HepG2 (cell line): ENCODE measurements at regions not wholly inside any gene's neighbourhood (a gene's known extent, or its start where the extent isn't known, plus 50 kb on each side); places are given as distances from the start of the nearest gene placed in this dataset.
A peak's percentile ranks its signal among the peaks of the same experiment; 100 is the strongest.

ENCODE experiments used
- ATF1 ChIP-seq: IDR thresholded peaks from 2 replicates; pipeline ENCODE4 v1.6.1; 2016; ENCODE audit warnings: mild to moderate bottlenecking, control low read depth
- FOXA3 ChIP-seq: IDR thresholded peaks from 2 replicates; pipeline ENCODE4 v1.6.1; 2016; ENCODE audit warnings: missing genetic modification reagents, missing compliant biosample characterization
- FOXO1 ChIP-seq: sonication (generic); formaldehyde crosslinking; IDR thresholded peaks from 2 replicates; pipeline ENCODE4 v1.4.0; 2020; ENCODE audit warnings: missing genetic modification reagents
- FOXP1 ChIP-seq, 2 experiments: fragments of 450-650 bp in 1 of 2; IDR thresholded peaks; 2 replicates each; pipeline ENCODE4 v1.6.1; 2017 to 2018; ENCODE audit warnings: antibody characterized with exemption in 1 of 2
- HNF4A ChIP-seq: sonication (generic); formaldehyde crosslinking; IDR thresholded peaks from 2 replicates; pipeline ENCODE4 v1.4.0; 2020; ENCODE audit warnings: missing genetic modification reagents
- KDM6A ChIP-seq: IDR thresholded peaks from 2 replicates; pipeline ENCODE4 v1.6.1; 2016; ENCODE audit warnings: low read depth
- RARA ChIP-seq: IDR thresholded peaks from 2 replicates; pipeline ENCODE4 v1.6.1; 2016; ENCODE audit warnings: missing genetic modification reagents, missing compliant biosample characterization
- SP140L ChIP-seq: sonication (generic); formaldehyde crosslinking; IDR thresholded peaks from 2 replicates; pipeline ENCODE4 v1.4.0; 2020; ENCODE audit warnings: missing genetic modification reagents, borderline replicate concordance
- SRSF9 ChIP-seq: fragments of 200-400 bp; formaldehyde crosslinking; IDR thresholded peaks from 2 replicates; pipeline ENCODE4 v1.6.1; 2018; ENCODE audit warnings: borderline replicate concordance, mild to moderate bottlenecking, low read depth, low read length; ENCODE audit not compliant: insufficient read depth, poor library complexity, severe bottlenecking
- TEAD3 ChIP-seq: optimal IDR thresholded peaks from 2 replicates; pipeline ENCODE3; 2016; ENCODE audit warnings: borderline replicate concordance
- ZFP82 ChIP-seq: sonication (generic); formaldehyde crosslinking; IDR thresholded peaks from 2 replicates; pipeline ENCODE4 v1.5.1; 2020; ENCODE audit warnings: mild to moderate bottlenecking, missing genetic modification reagents, borderline replicate concordance
- ZNF644 ChIP-seq: IDR thresholded peaks from 2 replicates; pipeline ENCODE4 v1.6.1; 2016; ENCODE audit warnings: low read depth
- TF ChIP-seq, protein P1 (sequence below): IDR thresholded peaks from 2 replicates; pipeline ENCODE4 v1.4.0; 2020; ENCODE audit warnings: mild to moderate bottlenecking, missing genetic modification reagents
- TF ChIP-seq, protein P2 (sequence below): sonication (generic); formaldehyde crosslinking; conservative IDR thresholded peaks from 2 replicates; pipeline ENCODE4 v1.4.0; 2020; ENCODE audit warnings: mild to moderate bottlenecking, missing genetic modification reagents, moderate library complexity

DNA sequence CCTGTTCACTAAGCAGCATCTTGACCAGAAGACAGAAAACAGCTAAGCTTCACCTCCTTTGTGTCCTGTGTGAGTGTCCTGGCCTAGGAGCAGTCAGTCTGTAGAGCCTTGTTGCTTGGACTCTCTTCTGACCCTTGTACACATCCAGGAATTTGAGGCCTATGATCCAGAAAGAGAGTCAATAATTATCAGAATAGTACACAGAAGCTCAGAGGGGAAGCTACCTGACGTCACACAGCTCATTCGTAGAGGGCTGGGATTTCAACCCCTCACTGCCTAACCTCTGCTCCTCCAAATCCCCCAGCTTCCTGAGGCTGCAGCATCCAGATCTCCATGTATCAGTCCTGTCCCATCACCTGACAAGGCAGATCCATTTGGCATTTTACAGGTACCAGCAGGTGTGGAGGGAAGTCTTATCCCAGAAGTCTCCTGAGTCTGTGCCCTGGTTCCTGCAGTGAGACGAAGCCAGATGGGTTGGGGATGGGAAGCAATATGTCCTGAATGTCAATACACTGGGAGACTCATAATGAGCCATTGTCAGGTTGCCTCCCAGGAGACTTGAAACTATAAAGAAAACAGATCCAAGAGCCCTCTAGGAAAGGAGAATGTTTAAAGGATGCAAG, 203.1 kb downstream of the MINAR1 start (continued):
- TF ChIP-seq ATF1: peak; percentile 34; the same call in 1 of the 2 replicates
- peak; percentile 44 for TF ChIP-seq HNF4A
- no peak for TF ChIP-seq ZNF644 (CRISPR knock-in tag)
- no peak for TF ChIP-seq SRSF9
- no peak for TF ChIP-seq ZFP82 (CRISPR knock-in tag)
- peak; percentile 54 for TF ChIP-seq FOXA3 (CRISPR knock-in tag)
- TF ChIP-seq, protein P1, sequence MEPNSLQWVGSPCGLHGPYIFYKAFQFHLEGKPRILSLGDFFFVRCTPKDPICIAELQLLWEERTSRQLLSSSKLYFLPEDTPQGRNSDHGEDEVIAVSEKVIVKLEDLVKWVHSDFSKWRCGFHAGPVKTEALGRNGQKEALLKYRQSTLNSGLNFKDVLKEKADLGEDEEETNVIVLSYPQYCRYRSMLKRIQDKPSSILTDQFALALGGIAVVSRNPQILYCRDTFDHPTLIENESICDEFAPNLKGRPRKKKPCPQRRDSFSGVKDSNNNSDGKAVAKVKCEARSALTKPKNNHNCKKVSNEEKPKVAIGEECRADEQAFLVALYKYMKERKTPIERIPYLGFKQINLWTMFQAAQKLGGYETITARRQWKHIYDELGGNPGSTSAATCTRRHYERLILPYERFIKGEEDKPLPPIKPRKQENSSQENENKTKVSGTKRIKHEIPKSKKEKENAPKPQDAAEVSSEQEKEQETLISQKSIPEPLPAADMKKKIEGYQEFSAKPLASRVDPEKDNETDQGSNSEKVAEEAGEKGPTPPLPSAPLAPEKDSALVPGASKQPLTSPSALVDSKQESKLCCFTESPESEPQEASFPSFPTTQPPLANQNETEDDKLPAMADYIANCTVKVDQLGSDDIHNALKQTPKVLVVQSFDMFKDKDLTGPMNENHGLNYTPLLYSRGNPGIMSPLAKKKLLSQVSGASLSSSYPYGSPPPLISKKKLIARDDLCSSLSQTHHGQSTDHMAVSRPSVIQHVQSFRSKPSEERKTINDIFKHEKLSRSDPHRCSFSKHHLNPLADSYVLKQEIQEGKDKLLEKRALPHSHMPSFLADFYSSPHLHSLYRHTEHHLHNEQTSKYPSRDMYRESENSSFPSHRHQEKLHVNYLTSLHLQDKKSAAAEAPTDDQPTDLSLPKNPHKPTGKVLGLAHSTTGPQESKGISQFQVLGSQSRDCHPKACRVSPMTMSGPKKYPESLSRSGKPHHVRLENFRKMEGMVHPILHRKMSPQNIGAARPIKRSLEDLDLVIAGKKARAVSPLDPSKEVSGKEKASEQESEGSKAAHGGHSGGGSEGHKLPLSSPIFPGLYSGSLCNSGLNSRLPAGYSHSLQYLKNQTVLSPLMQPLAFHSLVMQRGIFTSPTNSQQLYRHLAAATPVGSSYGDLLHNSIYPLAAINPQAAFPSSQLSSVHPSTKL: peak; percentile 41; the same call in 1 of the 2 replicates
- 0 out of 2 replicates have a peak, but pooled peaks have one; percentile 49 for TF ChIP-seq KDM6A (CRISPR knock-in tag)
- TF ChIP-seq RARA: peak; percentile 29; the same call in 1 of the 2 replicates
- TF ChIP-seq, protein P2, sequence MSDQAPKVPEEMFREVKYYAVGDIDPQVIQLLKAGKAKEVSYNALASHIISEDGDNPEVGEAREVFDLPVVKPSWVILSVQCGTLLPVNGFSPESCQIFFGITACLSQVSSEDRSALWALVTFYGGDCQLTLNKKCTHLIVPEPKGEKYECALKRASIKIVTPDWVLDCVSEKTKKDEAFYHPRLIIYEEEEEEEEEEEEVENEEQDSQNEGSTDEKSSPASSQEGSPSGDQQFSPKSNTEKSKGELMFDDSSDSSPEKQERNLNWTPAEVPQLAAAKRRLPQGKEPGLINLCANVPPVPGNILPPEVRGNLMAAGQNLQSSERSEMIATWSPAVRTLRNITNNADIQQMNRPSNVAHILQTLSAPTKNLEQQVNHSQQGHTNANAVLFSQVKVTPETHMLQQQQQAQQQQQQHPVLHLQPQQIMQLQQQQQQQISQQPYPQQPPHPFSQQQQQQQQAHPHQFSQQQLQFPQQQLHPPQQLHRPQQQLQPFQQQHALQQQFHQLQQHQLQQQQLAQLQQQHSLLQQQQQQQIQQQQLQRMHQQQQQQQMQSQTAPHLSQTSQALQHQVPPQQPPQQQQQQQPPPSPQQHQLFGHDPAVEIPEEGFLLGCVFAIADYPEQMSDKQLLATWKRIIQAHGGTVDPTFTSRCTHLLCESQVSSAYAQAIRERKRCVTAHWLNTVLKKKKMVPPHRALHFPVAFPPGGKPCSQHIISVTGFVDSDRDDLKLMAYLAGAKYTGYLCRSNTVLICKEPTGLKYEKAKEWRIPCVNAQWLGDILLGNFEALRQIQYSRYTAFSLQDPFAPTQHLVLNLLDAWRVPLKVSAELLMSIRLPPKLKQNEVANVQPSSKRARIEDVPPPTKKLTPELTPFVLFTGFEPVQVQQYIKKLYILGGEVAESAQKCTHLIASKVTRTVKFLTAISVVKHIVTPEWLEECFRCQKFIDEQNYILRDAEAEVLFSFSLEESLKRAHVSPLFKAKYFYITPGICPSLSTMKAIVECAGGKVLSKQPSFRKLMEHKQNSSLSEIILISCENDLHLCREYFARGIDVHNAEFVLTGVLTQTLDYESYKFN (CRISPR knock-in tag): peak; percentile 72
- peak; percentile 51 for TF ChIP-seq TEAD3 (CRISPR knock-in tag)
- TF ChIP-seq FOXO1: peak; percentile 41; the same call in 1 of the 2 replicates
- TF ChIP-seq FOXP1 (IDR thresholded peaks at IDR 0.05): no peak
- peak; percentile 23; the same call in 1 of the 2 replicates for TF ChIP-seq FOXP1 (CRISPR knock-in tag; IDR thresholded peaks at IDR 0.05)
- no peak for TF ChIP-seq SP140L (CRISPR knock-in tag)
